GM23248 (cell line): ENCODE measurements at regions not wholly inside any gene's neighbourhood (a gene's known extent, or its start where the extent isn't known, plus 50 kb on each side); places are given as distances from the start of the nearest gene placed in this dataset.

Experiments
- EZH2 ChIP-seq: fragments of 200-600 bp; sonication (generic); IDR thresholded peaks from 2 replicates; pipeline ENCODE4 v1.6.1; 2018; ENCODE audit warnings: antibody characterized with exemption, mild to moderate bottlenecking; ENCODE audit not compliant: insufficient read depth, poor library complexity, severe bottlenecking
- EZH2phosphoT487 ChIP-seq: fragments of 200-600 bp; sonication (generic); IDR thresholded peaks from 2 replicates; pipeline ENCODE4 v1.6.1; 2018; ENCODE audit warnings: antibody characterized with exemption, moderate library complexity, mild to moderate bottlenecking, low read depth; ENCODE audit not compliant: insufficient read depth

DNA sequence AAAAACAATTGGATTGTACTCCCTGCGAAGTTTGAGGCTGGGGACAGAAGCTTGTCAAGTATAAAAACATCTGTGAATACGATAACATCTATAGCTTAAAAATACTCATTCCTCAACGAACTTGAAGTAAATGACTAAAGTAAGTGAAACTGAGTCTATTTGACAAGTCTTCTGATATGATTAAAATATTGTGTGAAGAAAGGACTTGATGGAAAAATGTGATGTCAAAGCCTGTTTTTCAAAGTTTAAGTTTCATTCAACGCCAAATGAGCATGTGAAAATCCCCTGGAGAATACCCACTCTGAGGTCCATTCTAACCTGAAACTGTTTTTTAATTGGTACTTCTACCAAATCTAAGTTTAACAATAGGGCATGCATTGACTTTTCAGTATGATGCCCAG, 122.3 kb upstream of the MDFIC start:
- no peak for TF ChIP-seq EZH2
- TF ChIP-seq EZH2phosphoT487 = no peak
